Endodermal cell (in vitro differentiated cells): ENCODE measurements at regions not wholly inside any gene's neighbourhood (a gene's known extent, or its start where the extent isn't known, plus 50 kb on each side); places are given as distances from the start of the nearest gene placed in this dataset.

Experiments used
- DNase-seq: peaks from one replicate; pipeline ENCODE4 v3.0.0-alpha.2; 2017
- H3K27ac ChIP-seq: 2 replicates; pipeline ENCODE4 v1.5.1; 2013; ENCODE audit warnings: mild to moderate bottlenecking, low read depth, low read length, moderate library complexity
- H3K27me3 ChIP-seq: 2 replicates; pipeline ENCODE4 v1.6.1; 2013; ENCODE audit warnings: mild to moderate bottlenecking, low read length, moderate library complexity; ENCODE audit not compliant: insufficient read depth, control insufficient read depth, poor library complexity, severe bottlenecking
- H3K36me3 ChIP-seq: 2 replicates; pipeline ENCODE4 v1.7.0; 2013; ENCODE audit warnings: mild to moderate bottlenecking, low read length, moderate library complexity; ENCODE audit not compliant: control insufficient read depth, insufficient read depth
- H3K4me1 ChIP-seq: one replicate; pipeline ENCODE4 v1.7.0; 2013; ENCODE audit warnings: low read length; ENCODE audit not compliant: control insufficient read depth, insufficient read depth
- H3K4me3 ChIP-seq: 2 replicates; pipeline ENCODE4 v1.5.1; 2013; ENCODE audit warnings: mild to moderate bottlenecking, low read length, moderate library complexity
- H3K9ac ChIP-seq: 2 replicates; pipeline ENCODE4 v1.6.1; 2013; ENCODE audit warnings: mild to moderate bottlenecking, low read length, moderate library complexity; ENCODE audit not compliant: poor library complexity, severe bottlenecking; ENCODE audit errors: extremely low read depth
- H3K9me3 ChIP-seq: 2 replicates; pipeline ENCODE4 v1.6.1; 2013; ENCODE audit warnings: mild to moderate bottlenecking, low read length, moderate library complexity; ENCODE audit not compliant: control insufficient read depth
- H3K27ac Mint-ChIP-seq: 2 replicates; pipeline ENCODE4 v1.8.0; 2020; ENCODE audit warnings: mixed read lengths
- H3K27me3 Mint-ChIP-seq: 2 replicates; pipeline ENCODE4 v1.8.0; 2021; ENCODE audit warnings: mild to moderate bottlenecking, mixed read lengths; ENCODE audit not compliant: insufficient read depth
- H3K36me3 Mint-ChIP-seq: 2 replicates; pipeline ENCODE4 v1.8.0; 2020; ENCODE audit warnings: low read depth, mixed read lengths
- H3K4me1 Mint-ChIP-seq: 2 replicates; pipeline ENCODE4 v1.8.0; 2020; ENCODE audit warnings: mixed read lengths
- H3K4me3 Mint-ChIP-seq: 2 replicates; pipeline ENCODE4 v1.8.0; 2020; ENCODE audit warnings: mild to moderate bottlenecking, moderate library complexity, mixed read lengths
- H3K9me3 Mint-ChIP-seq: 2 replicates; pipeline ENCODE4 v1.8.0; 2020; ENCODE audit warnings: mild to moderate bottlenecking, mixed read lengths
- CTCF ChIP-seq: fragments of 200-600 bp; sonication (generic); conservative IDR thresholded peaks from 2 replicates; pipeline ENCODE4 v1.5.0; 2021; ENCODE audit warnings: antibody characterized with exemption, mild to moderate bottlenecking
- WGBS, 2 experiments: methylation state at CpG; one replicate each; pipeline versions ENCODE4 v1.1.5 to v1.1.7; 2013; ENCODE audit warnings: missing lambda C conversion rate in 2 of 2, mixed read lengths in 1 of 2; ENCODE audit not compliant: insufficient coverage in 1 of 2, insufficient read length in 1 of 2; 5-methylcytosine and 5-hydroxymethylcytosine counted together

- H3K36me3 Mint-ChIP-seq: no peaks in the 10 kb centered on the region
- H3K27me3 Mint-ChIP-seq: no peaks in the 10 kb centered on the region
- H3K9ac ChIP-seq: no peak overlapping the region
- H3K36me3 ChIP-seq: no peaks in the 10 kb centered on the region
- DNase-seq: no peak
- no peak overlapping the region for H3K27ac Mint-ChIP-seq
- no peaks in the 10 kb centered on the region for H3K9me3 Mint-ChIP-seq
- H3K4me3 Mint-ChIP-seq: no peak overlapping the region
- no peak overlapping the region for H3K4me3 ChIP-seq
- no peak for TF ChIP-seq CTCF
- whole genome bisulfite sequencing, 2 experiments: 85 to 93% methylated on average over 1 of the region's 1 CpG
- H3K9me3 ChIP-seq: no peaks in the 10 kb centered on the region
- H3K27ac ChIP-seq: no peak overlapping the region
- no peaks in the 10 kb centered on the region for H3K4me1 Mint-ChIP-seq
- H3K4me1 ChIP-seq: no peaks in the 10 kb centered on the region
- H3K27me3 ChIP-seq: no peaks in the 10 kb centered on the region
These were observed 90.3 kb downstream of the NUDT12 start for GRCh38 chr5:103472265-103472664.

- H3K9me3 Mint-ChIP-seq: no peaks in the 10 kb centered on the region
- H3K4me3 Mint-ChIP-seq: no peak overlapping the region
- Histone ChIP-seq H3K9me3 (no peaks in the 10 kb centered on the region), H3K9ac (no peak overlapping the region), H3K27ac (no peak overlapping the region), H3K36me3 (no peaks in the 10 kb centered on the region), H3K4me3 (no peak overlapping the region), H3K4me1 (no peaks in the 10 kb centered on the region), H3K27me3 (no peaks in the 10 kb centered on the region)
- no peaks in the 10 kb centered on the region for H3K27me3 Mint-ChIP-seq
- no peaks in the 10 kb centered on the region for H3K36me3 Mint-ChIP-seq
- no peaks in the 10 kb centered on the region for H3K4me1 Mint-ChIP-seq
- H3K27ac Mint-ChIP-seq: no peak overlapping the region
- TF ChIP-seq CTCF: no peak
- WGBS, 2 experiments: 93 to 96% methylated on average over 2 to 3 of the region's 3 CpGs
- no peak for DNase-seq
These were observed 93.1 kb downstream of the NUDT12 start for GRCh38 chr5:103469288-103470040.

GRCh38 chr5:103467831-103468230, 94.8 kb downstream of the NUDT12 start:
- no peak for DNase-seq
- Mint-ChIP-seq H3K27me3 (no peaks in the 10 kb centered on the region), H3K27ac (no peak overlapping the region), H3K9me3 (no peaks in the 10 kb centered on the region), H3K36me3 (no peaks in the 10 kb centered on the region), H3K4me3 (no peak overlapping the region), H3K4me1 (no peaks in the 10 kb centered on the region)
- 78 to 100% methylated on average over 1 to 2 of the region's 3 CpGs for WGBS, 2 experiments
- H3K27ac ChIP-seq: no peak overlapping the region
- no peak overlapping the region for H3K9ac ChIP-seq
- no peaks in the 10 kb centered on the region for H3K36me3 ChIP-seq
- H3K4me3 ChIP-seq: no peak overlapping the region
- TF ChIP-seq CTCF: no peak
- H3K4me1 ChIP-seq: no peaks in the 10 kb centered on the region
- H3K9me3 ChIP-seq: no peaks in the 10 kb centered on the region
- H3K27me3 ChIP-seq: no peaks in the 10 kb centered on the region
